Stimulated activated naive CD8-positive, alpha-beta T cell treated with anti-CD3 and anti-CD28 coated beads, Interleukin-15, Interleukin-2, amounts not matched to agents 100 ng/mL and 50 ng/mL, for 24 hours (primary cell): ENCODE measurements at regions not wholly inside any gene's neighbourhood (a gene's known extent, or its start where the extent isn't known, plus 50 kb on each side); places are given as distances from the start of the nearest gene placed in this dataset.

Source experiments
- H3K27ac Mint-ChIP-seq: one replicate; pipeline ENCODE4 v1.8.0; 2021; ENCODE audit warnings: mild to moderate bottlenecking, mixed read lengths
- H3K27me3 Mint-ChIP-seq: one replicate; pipeline ENCODE4 v1.8.0; 2021; ENCODE audit warnings: mixed read lengths
- H3K36me3 Mint-ChIP-seq: one replicate; pipeline ENCODE4 v1.8.0; 2021; ENCODE audit warnings: low read depth, mixed read lengths
- H3K4me1 Mint-ChIP-seq: one replicate; pipeline ENCODE4 v1.8.0; 2021; ENCODE audit warnings: low read depth, mixed read lengths
- H3K4me3 Mint-ChIP-seq: one replicate; pipeline ENCODE4 v1.8.0; 2021; ENCODE audit warnings: mild to moderate bottlenecking, mixed read lengths
- H3K9me3 Mint-ChIP-seq: one replicate; pipeline ENCODE4 v1.8.0; 2021; ENCODE audit warnings: mixed read lengths

- H3K9me3 Mint-ChIP-seq: no peaks in the 10 kb centered on the region
- H3K36me3 Mint-ChIP-seq: no peaks in the 10 kb centered on the region
- H3K27ac Mint-ChIP-seq: no peak overlapping the region
- H3K4me1 Mint-ChIP-seq: no peaks in the 10 kb centered on the region
- H3K27me3 Mint-ChIP-seq: peaks cover 30% of the 10 kb centered on the region
- no peak overlapping the region for H3K4me3 Mint-ChIP-seq
Observed at GRCh38 chr5:1934801-1935429, 52.2 kb upstream of the IRX4 start.

- Mint-ChIP-seq H3K4me1 (no peaks in the 10 kb centered on the region), H3K27me3 (peaks cover 30% of the 10 kb centered on the region), H3K4me3 (no peak overlapping the region), H3K9me3 (no peaks in the 10 kb centered on the region), H3K36me3 (no peaks in the 10 kb centered on the region), H3K27ac (no peak overlapping the region)
Observed at GRCh38 chr5:1934056-1934394, 51.3 kb upstream of the IRX4 start.

- H3K9me3 Mint-ChIP-seq: no peaks in the 10 kb centered on the region
- H3K4me1 Mint-ChIP-seq: no peaks in the 10 kb centered on the region
- no peak overlapping the region for H3K4me3 Mint-ChIP-seq
- H3K27me3 Mint-ChIP-seq: peaks cover 30% of the 10 kb centered on the region
- no peak overlapping the region for H3K27ac Mint-ChIP-seq
- no peaks in the 10 kb centered on the region for H3K36me3 Mint-ChIP-seq
Observed at GRCh38 chr5:1933364-1934055, 50.8 kb upstream of the IRX4 start.
